Left kidney (tissue), 1 donor: ENCODE measurements at regions not wholly inside any gene's neighbourhood (a gene's known extent, or its start where the extent isn't known, plus 50 kb on each side); places are given as distances from the start of the nearest gene placed in this dataset.
A peak's percentile ranks its signal among the peaks of the same experiment; 100 is the strongest.
"Not testable (repeated sequence)": the region's sequence is repeated elsewhere in the genome, so short reads cannot be mapped to it uniquely, and the experiment has no call there.

ENCODE experiments used
- DNase-seq: peaks from one replicate; pipeline ENCODE4 v3.0.0-alpha.2; 2013

DNA sequence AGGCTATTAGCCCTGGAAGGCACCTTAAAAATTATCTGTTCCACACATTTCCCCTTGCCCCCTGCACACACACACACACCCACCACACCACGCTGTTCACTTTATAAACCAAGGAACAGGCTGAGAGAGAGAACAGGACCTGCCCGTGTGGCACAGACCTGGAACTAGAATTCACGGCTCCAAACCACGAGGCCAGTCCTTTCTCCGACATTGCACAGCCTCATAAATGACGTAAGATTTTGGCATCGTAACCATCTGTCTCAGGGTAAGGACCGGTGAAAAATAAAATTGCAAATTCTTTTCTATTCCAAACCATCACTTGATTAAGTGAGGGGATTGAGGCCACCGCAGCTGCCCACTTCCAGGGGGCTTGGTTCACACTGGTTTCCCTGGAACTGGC lies 330.3 kb downstream of the BCOR start:
- no peak for DNase-seq

DNA sequence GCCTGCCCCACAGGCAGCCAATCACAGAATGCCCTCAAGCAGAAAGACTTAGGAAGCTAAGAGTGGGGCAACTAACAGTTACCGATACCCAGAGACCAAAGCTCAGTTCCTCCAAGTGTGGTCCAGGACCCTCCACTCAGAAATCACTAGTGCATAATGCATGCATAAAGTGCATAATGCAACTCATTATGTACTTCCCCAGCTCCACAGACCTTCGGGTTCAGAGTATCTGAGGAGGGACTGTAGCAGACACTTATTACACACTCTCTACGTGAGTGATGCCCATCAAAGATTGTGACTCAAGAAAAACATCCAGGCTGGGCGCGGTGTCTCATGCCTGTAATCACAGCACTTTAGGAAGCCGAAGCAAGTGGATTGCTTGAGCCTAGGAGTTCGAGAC lies 328.0 kb downstream of the BCOR start:
- DNase-seq, result no peak

DNA sequence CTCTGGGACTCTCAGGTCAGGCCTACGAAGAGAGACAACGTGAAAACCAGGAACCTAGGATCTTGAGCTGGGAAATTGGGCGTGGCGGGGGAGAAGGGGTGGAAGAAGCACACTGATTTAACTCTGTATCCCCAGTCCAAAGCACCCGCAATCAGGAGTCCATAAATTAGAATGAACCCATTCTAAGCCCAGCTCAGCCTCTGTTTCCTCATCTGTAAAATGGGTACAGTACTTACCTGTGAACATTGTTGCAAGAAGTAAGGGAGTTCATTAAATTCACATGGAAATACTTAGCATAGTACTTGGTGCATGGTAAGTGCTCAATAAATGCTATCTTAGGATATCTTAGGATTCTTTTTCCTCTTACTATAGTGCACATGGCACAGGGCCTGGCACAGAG lies 326.7 kb downstream of the BCOR start:
- no peak for DNase-seq

DNA sequence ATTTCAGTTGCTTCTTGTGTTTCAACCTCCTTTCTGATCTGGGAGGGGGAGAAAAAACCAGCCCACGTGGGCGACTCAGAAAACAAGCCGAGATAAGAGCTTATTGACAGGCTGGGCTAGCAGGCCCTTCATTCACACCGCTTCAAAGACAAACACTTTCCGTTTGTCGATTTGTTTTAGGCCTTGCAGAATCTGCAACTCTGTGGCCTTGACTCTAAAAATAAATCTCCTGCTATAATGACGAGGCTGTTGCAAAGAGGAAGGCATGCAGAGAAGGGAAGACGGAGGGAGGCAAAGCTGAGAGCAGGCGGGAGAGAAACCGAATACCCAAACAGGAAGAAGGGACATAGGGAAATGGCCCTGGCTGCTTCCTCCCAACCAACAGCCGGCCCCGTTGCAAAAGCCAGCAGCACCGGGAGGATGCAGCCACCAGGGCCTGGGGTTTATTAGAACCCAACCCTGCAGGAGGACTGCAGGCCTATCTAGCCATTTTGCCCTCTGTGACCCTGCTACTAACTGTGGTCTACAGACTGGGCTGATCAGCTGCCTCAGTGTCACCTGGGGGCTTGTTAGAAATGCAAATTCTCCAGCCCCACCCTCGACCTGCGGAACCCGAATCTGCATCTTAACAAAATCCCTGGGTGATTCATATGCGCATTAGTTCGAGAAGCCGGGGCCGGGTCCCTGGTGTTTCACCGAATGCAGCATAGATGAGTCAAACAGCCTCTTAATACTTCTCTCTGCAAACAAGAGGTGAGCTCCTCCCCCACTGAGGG lies 325.5 kb downstream of the BCOR start:
- no peak for DNase-seq

DNA sequence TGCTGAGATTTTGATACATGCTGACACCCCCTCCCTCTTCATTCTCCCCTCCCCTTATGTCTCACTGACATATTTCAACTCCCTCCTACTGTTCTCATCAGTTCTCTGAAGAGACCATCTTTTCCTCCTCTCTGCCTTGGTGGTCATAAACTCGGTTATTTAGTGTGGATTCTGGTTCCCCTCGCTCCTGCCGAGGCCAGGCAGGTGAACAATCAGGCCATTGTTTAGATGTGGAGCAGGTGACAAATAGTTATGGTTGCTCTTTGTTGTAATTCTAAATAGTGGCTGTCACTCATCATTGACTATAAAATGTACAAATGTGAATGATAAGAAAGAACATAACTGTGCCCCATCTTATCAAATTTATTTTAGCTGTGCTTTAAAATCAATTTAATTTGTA lies 324.6 kb downstream of the BCOR start:
- DNase-seq, result no peak

DNA sequence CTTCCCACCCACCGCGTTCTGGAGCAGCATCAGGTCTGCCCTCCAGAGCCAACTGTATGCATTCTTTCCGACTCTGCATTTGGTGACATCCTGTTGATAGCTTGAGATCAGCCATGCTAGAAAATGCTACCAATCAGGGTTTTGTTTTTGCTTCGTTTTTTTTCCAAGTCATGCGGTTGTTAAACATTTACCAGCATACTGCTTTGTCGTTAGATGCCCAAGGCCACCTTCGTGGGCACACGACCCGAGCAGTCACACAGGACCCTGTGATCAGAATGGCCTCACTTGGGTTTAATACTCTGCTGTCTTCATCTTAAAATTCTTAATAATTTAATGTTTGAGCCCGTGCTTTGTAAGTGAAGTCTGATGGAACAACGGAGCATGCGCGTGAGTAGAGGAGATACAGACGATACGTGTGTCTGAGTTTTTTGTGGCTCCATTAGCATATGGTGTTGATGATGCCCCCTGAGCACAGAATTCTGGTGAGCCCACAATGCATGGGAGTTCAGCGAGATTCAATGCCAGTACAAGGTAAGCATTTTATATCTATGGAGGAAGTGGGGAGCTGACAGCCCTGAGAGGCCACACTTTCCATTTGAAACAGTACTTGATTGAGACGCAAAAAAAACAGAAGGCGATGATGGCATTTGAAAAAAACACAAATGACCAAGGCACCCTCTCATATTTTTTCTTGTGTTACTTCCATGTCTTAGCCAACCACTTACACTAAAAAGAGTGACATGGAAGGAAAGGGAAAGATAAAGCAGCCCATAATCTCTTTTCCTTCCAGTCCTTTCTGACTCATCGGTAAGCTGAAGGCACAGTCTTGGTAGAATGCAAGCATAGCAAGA lies 323.6 kb downstream of the BCOR start:
- DNase-seq, result no peak

DNA sequence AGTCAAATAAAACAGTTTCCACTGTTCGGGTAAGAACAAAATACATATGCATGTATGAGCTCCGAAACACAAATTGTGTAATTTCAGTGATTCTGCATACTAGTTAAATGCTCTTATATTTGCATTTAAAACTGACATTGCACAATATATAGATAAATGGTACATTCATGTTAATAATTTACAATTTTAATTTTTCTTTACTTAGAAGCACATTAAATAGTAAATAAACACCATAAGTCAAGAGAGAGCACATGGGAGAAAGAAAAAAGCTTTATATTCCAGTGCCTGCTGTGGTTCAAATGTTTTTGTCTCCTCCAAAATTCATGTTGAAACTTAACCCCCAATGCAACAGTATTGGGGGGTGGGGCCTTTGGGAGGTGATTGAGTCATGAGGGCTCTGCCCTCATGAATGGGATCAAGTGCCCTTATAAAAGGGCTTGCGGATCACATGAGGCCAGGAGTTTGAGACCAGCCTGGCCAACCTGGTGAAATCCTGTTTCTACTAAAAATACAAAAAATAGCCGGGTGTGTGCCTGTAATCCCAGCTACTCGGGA lies 322.9 kb downstream of the BCOR start:
- DNase-seq, result no peak

DNA sequence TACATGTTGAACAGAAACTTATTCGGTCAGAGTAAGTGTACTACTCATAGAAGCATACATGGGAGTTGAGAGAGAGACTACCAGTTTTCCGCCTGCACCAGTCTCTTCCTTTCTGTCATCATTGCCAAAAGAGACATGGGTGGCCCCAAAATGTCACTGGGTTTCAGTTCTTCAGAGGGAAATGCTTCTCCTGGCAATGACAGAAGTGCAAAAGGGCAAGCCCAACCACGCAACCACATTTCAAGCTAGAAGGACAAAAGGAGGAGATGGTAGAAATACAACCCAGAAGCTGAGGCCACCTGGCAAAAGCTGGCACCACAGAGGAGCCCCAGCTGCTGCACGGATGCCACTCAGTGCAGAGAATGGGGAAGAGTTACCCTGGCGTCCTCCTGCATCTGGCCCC lies 320.1 kb downstream of the BCOR start:
- DNase-seq, result no peak

DNA sequence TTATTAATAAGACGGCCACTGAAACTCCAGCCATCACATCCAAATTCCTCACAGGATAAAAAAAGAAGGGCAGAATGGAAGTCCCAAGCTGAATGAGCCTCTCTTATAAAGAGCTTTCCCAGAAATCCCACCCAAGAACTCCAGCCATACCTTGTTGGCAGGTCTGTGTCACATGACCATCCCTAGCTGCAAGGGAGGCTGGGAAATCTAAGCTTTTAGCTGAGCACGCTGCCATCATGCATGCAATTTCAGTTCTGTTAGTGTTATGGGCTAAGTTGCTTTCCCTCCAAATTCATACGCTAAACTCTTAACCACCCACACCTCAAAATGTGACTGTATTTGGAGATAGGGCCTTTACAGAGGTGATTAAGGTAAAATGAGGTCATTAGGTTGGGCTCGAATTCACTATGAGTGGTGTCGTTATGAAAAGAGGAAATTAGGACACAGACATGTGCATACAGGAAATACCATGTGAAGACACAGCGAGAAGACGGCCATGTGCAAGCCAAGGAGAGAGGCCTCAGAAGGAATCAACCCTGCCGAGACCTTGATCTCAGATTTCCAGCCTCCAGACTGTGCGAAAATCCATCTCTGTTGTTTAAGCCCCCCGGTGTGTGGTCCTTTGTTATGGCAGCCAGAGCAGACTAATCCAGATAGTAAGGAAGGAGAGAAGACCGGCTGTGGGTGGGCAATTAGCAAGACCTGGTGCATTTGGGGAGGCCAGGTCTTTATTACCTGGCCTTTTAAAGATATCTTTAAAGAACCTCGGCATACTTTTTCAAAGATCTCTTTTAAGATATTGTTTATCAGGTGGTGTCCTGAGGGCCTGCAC lies 317.6 kb downstream of the BCOR start:
- DNase-seq, result no peak

DNA sequence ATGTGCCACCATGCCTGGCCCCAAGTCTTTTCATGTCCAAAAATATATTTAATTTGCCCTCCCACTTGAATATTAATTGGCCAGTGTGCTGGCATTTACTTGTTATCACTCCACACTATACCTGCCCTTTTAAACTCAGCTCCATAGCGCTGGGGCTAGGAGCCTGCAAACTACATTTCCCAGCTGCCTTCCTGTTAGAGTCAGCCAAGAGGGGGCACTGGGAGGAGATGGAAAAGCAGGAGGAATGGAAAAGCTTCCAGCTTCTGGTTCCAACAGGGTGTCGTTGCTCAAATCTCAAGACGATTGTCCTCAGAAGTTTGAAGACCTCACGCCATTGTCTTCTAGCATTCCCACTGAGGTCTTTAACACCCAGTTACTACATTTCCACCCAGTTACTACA lies 315.5 kb downstream of the BCOR start:
- no peak for DNase-seq

DNA sequence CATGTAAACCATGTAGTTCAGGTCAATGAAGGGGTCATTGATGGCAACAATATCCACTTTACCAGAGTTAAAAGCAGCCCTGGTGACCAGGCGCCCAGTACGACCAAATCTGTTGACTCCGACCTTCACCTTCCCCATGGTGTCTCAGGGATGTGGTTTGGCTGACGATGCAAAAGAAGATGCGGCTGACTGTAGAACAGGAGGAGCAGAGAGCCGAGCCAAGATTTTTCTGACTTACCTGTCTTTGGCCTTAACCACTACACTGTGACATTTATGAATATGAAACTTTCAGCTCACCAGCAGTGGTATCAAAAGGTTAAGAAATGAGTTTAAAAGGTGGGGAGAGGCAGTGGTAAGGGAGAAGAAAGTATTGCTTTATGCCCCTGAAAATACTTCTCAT lies 309.8 kb downstream of the BCOR start:
- DNase-seq, result no peak

DNA sequence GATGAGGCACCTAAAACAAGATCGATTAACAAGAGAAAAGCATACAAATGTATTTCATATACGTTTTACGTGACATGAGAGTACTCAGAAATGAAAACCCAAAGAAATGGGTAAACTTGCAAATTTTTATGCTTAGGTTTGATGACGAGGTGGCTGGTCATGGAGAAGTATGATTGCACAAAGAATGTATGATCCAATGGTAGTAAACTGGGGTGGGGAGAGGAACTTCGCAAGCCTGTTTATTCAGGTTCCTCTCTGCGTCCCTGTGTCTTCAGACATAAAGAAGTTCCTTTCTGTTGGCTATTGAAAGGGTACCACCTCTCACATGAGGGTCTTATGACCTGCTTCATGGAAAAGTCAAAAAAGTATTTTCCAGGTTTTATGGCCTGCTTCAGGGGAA lies 309.2 kb downstream of the BCOR start:
- no peak for DNase-seq

DNA sequence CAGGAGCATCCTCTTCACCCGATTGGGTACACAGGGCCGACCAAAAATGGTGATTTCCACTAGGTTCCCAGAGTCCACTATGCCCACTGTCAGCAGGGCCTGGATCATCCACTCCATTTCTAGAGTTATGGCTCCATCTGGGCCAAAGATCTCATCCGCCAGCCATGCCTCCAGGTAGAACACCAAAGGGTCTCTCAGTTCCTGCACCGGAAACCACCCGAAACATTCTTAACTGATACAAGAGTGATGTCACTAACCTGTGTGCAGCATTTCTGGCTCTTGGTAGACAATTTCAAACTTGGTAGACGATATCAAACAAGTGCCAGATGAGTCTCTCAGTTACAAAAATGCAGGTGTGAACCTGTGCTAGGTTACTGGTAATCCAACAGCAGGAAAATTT lies 306.1 kb downstream of the BCOR start:
- DNase-seq, result no peak

DNA sequence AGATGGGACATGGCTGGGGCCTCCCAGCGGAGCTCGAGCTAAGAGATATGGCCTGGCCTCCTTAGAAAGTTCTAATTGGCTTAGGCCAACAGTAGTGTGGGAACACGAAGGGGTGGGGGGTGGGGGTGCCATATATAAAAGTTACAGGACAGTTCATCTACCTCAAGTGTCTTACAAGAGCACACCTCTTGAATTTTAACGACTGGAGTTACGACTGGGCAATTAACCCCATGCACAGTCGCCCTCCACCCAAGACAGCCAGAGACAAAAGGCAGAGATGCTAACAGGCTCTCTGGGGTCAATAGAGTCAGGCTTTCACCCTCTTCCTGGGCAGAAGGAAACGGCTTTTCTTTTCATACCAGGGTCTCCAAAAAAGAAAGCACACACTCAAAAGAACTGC lies 302.2 kb downstream of the BCOR start:
- DNase-seq, result no peak

DNA sequence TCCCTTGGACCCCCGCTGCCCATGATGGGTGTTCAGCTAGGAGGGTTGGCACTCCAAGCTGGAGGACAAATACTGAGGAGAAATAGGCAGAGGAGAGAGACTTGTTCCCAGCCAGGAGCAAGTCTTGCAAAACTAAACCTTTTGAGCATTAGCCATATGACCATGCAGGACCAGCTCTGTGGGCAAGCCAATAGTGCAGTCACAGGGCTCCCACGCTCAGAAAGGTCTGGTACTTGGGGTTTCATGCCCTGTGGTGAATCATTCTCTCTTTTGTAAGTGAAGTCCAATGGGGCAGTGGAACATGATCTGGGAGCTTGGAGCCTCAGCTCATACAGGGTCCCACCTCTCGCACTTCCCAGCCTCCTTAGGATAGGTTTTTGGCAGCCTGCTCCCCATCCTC lies 300.9 kb downstream of the BCOR start:
- DNase-seq, result no peak

DNA sequence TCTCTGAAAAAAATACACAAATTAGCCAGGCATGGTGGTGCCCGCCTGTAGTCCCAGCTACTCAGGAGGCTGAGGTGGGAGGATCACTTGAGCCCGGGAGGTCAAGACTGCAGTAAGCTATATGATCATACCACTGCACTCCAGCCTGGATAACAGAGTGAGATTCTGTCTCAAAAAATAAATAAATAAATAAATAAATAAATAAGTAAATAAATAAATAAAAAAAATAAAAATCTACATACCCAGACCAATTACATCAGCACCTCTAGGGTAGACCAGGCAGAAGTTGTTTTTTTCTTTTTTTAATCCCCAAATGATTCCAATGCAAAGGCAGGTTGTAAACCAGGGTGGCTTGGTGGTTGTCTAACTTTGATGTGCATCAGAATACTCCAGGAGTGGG lies 299.3 kb downstream of the BCOR start:
- not testable (repeated sequence) for DNase-seq

DNA sequence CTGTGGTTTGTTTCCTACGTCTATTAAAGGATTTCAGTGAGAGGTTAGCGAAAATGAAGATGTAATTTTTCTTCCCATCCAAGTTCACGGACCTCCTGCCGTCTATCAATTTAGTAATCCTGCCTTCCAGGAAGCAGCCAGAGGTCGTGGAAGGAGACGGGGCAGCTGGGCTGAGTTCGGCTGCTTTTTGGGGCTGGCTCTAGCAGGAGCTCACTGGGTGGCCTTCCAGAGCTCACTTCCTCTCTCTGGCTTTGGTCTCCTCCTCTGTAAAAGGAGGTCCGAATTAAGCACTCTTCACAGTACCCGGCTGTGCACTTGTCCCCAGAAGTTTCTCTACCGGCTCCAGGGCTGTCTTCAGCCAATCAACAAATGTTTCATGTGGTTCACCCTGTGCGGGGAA lies 295.4 kb downstream of the BCOR start:
- no peak for DNase-seq

DNA sequence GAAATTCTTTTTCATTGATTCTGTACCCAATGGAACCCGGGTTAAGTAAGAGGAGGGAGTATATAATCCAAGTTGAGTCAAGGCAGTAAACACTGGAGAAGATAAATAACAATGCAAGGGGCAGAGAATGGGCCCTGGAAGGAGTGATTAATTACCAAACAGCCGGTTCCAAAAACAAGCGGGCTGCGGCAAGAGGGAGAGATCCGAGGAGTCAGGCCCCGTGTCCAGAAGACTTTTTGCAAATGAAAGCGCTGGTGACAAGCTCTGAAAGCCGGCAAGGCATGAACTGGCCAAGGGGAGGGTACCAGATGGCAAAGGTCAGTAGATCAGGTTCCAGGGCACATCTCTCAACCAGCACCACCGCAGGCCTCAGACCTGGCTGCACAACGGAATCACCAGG lies 294.9 kb downstream of the BCOR start:
- DNase-seq, result no peak

DNA sequence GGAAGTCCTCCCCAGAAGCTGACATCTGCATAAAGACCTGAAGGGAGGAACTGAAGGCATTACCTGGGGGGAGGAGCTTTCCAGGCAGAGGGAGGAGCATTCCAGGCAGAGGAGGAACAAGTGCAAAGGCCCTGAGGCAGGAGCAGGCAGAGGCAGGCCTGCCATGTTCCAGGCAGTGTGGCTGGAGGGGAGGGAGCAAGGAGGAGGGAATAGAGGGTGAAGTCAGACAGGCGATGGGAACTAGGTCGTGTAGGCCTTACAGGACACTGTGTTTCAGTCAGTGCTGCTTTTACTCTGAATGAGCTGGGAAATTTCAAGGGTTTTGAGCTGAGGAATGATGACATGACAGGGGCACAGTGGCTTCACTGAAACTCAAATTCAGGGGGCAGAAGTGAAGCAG lies 292.7 kb downstream of the BCOR start:
- no peak for DNase-seq

DNA sequence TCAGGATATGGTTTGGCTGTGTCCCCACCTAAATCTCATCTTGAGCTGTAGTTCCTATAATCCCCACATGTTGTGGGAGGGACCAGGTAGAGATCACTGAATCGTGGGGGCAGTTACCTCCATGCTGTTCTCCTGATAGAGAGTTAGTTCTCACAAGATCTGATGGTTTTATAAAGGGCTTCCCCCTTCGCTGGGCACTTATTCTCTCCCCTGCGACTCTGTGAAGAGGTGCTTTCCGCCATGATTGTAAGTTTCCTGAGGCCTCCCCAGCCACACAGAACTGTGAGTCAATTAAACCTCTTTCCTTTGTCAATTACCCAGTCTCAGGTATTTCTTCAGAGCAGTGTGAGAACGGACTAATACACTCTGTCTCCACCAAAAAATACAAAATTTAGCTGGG lies 291.9 kb downstream of the BCOR start:
- DNase-seq, result no peak

DNA sequence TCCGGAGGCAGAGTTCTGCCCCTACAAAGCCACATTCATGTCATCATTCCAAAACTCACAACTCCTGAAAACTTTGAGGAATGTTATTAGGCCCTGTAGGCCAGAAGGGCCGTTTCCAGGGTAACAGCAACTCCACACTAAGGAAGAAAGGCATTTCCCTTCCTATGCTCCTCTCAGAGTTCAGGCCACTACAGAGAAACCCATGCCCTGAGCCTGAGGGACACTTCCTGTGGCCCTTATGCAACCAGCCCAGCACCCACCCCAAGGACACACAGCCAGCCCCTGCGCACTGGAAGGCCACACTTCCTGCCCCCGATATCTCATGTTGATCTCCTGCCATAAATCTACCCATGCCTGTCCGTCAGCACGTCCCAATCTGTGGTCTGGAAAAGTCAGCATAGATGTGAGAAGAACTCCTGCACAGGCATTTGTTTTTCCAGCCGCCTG lies 289.3 kb downstream of the BCOR start:
- peak; percentile 55 for DNase-seq

DNA sequence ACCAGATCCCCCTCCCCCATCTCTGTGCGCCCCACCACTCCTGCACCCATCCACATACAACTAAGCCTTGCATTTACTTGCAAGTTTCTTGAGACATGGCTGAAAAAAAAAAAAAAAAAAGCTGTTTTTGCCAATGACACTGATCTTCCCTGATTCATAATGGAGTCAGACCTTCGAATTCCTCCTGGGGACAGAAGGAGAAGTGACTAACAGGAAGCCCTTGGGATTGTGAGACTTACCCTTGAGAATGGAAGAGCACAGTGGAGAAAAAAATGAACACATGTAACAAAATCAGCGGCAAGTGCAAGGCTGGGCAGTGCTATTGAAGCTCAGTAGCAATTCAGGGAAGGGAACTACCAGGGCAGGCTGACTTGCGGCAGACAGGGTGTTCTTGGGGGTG lies 288.4 kb downstream of the BCOR start:
- DNase-seq, result no peak
